ENCODE measurements at regions not wholly inside any gene's neighbourhood (a gene's known extent, or its start where the extent isn't known, plus 50 kb on each side); places are given as distances from the start of the nearest gene placed in this dataset.

GRCh38 chr17:33652731-33653398 lies 359.8 kb upstream of the ASIC2 start:
- DNase-seq: no peak

- DNase-seq: no peak
Measured at GRCh38 chr17:33653399-33653788, 360.3 kb upstream of the ASIC2 start.

GRCh38 chr17:33657181-33657580 lies 364.1 kb upstream of the ASIC2 start:
- DNase-seq: no peak

- no peak for DNase-seq
Measured at GRCh38 chr17:33661975-33662374, 368.9 kb upstream of the ASIC2 start.

- DNase-seq: no peak
Measured at GRCh38 chr17:33664116-33664840, 371.2 kb upstream of the ASIC2 start.

- DNase-seq: peak; percentile 18
Measured at GRCh38 chr17:33667052-33667509, 374.0 kb upstream of the ASIC2 start.

- DNase-seq: no peak
Measured at GRCh38 chr17:33667671-33668070, 374.6 kb upstream of the ASIC2 start.

- DNase-seq: no peak
Measured at GRCh38 chr17:33668516-33668915, 375.4 kb upstream of the ASIC2 start.

GRCh38 chr17:33671491-33671890 lies 378.4 kb upstream of the ASIC2 start:
- no peak for DNase-seq

GRCh38 chr17:33674685-33675084 lies 381.6 kb upstream of the ASIC2 start:
- peak; percentile 34 for DNase-seq

GRCh38 chr17:33676444-33676843 lies 383.3 kb upstream of the ASIC2 start:
- DNase-seq: no peak

GRCh38 chr17:33679595-33679994 lies 386.5 kb upstream of the ASIC2 start:
- DNase-seq: no peak

GRCh38 chr17:33680472-33680871 lies 387.4 kb upstream of the ASIC2 start:
- no peak for DNase-seq

- DNase-seq: no peak
Measured at GRCh38 chr17:33682599-33682998, 389.5 kb upstream of the ASIC2 start.

GRCh38 chr17:33684735-33685134 lies 391.6 kb upstream of the ASIC2 start:
- DNase-seq: no peak

GRCh38 chr17:33686171-33686570 lies 393.1 kb upstream of the ASIC2 start:
- no peak for DNase-seq

GRCh38 chr17:33687831-33688230 lies 394.7 kb upstream of the ASIC2 start:
- no peak for DNase-seq

- no peak for DNase-seq
Measured at GRCh38 chr17:33688771-33689170, 395.7 kb upstream of the ASIC2 start.

GRCh38 chr17:33689725-33690124 lies 396.6 kb upstream of the ASIC2 start:
- DNase-seq: no peak

- DNase-seq: no peak
Measured at GRCh38 chr17:33695431-33695830, 402.3 kb upstream of the ASIC2 start.

- no peak for DNase-seq
Measured at GRCh38 chr17:33696102-33696501, 403.0 kb upstream of the ASIC2 start.

- DNase-seq: no peak
Measured at GRCh38 chr17:33697557-33697956, 404.5 kb upstream of the ASIC2 start.

- DNase-seq: no peak
Measured at GRCh38 chr17:33701910-33702309, 408.8 kb upstream of the ASIC2 start.

- no peak for DNase-seq
Measured at GRCh38 chr17:33704856-33705255, 411.8 kb upstream of the ASIC2 start.

GRCh38 chr17:33709881-33710280 lies 416.8 kb upstream of the ASIC2 start:
- no peak for DNase-seq
